A549 (cell line): ENCODE measurements at regions not wholly inside any gene's neighbourhood (a gene's known extent, or its start where the extent isn't known, plus 50 kb on each side); places are given as distances from the start of the nearest gene placed in this dataset.

Experiments used
- CTCF ChIP-seq: fragments of >200 bp; sonication (Bioruptor Twin); formaldehyde crosslinking; IDR thresholded peaks from 3 replicates; pipeline ENCODE4 v1.5.1; 2016
- JUN ChIP-seq, 2 experiments: fragments of >200 bp; sonication (Bioruptor Twin); formaldehyde crosslinking; IDR thresholded peaks; 2 replicates in 1 of 2; 3 replicates in 1 of 2; pipeline ENCODE4 v1.6.1; 2016 to 2017
- MAFK ChIP-seq: fragments of 450-650 bp; IDR thresholded peaks from 2 replicates; pipeline ENCODE4 v1.6.1; 2014; ENCODE audit not compliant: partially characterized antibody
- POLR2A ChIP-seq: IDR thresholded peaks from 2 replicates; pipeline ENCODE4 v1.6.1; 2012; ENCODE audit warnings: mild to moderate bottlenecking, low read length
- RCOR1 ChIP-seq: fragments of 150-350 bp; IDR thresholded peaks from 2 replicates; pipeline ENCODE4 v1.6.1; 2014; ENCODE audit warnings: antibody characterized with exemption, low read length, low read depth

- TF ChIP-seq MAFK = no peak
- TF ChIP-seq JUN (IDR thresholded peaks at IDR 0.05) = no peak
- no peak for TF ChIP-seq RCOR1
- TF ChIP-seq CTCF = no peak
- no peak for TF ChIP-seq POLR2A
Measured at GRCh38 chr9:28900406-28900805, 1327.1 kb upstream of the C9orf72 start.
